ENCODE measurements at regions not wholly inside any gene's neighbourhood (a gene's known extent, or its start where the extent isn't known, plus 50 kb on each side); places are given as distances from the start of the nearest gene placed in this dataset.

DNA sequence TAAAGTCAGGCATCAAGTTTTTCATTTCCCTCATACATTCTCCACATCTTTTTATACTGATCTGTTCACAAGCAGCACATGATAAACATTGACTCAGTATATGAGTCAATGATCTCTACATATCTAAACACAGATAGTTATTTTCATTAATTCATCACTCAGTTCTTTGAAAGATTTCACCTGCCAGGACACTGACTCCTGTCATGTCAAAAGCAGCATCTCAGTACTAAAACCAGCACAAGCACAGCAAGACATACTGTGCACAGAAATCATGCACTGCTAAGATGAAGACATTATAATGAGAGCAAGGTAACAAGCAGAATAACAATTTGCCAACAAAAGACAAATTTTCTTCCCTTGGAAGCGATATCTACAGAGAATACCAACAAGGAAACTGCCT lies 206.1 kb upstream of the COX7C start (continued):
- TF ChIP-seq, protein P1, sequence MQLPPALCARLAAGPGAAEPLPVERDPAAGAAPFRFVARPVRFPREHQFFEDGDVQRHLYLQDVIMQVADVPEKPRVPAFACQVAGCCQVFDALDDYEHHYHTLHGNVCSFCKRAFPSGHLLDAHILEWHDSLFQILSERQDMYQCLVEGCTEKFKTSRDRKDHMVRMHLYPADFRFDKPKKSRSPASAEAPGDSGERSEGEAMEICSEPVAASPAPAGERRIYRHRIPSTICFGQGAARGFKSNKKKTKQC (CRISPR knock-in tag; IDR thresholded peaks at IDR 0.05), result no peak
- TF ChIP-seq ZNF384 (IDR thresholded peaks at IDR 0.05; ENCODE audit: low read depth, low read length) (no peak), NR1H2 (CRISPR knock-in tag; IDR thresholded peaks at IDR 0.05) (no peak), ZNF561 (CRISPR knock-in tag; conservative IDR thresholded peaks at IDR 0.05) (no peak)
- TF ChIP-seq, protein P2, sequence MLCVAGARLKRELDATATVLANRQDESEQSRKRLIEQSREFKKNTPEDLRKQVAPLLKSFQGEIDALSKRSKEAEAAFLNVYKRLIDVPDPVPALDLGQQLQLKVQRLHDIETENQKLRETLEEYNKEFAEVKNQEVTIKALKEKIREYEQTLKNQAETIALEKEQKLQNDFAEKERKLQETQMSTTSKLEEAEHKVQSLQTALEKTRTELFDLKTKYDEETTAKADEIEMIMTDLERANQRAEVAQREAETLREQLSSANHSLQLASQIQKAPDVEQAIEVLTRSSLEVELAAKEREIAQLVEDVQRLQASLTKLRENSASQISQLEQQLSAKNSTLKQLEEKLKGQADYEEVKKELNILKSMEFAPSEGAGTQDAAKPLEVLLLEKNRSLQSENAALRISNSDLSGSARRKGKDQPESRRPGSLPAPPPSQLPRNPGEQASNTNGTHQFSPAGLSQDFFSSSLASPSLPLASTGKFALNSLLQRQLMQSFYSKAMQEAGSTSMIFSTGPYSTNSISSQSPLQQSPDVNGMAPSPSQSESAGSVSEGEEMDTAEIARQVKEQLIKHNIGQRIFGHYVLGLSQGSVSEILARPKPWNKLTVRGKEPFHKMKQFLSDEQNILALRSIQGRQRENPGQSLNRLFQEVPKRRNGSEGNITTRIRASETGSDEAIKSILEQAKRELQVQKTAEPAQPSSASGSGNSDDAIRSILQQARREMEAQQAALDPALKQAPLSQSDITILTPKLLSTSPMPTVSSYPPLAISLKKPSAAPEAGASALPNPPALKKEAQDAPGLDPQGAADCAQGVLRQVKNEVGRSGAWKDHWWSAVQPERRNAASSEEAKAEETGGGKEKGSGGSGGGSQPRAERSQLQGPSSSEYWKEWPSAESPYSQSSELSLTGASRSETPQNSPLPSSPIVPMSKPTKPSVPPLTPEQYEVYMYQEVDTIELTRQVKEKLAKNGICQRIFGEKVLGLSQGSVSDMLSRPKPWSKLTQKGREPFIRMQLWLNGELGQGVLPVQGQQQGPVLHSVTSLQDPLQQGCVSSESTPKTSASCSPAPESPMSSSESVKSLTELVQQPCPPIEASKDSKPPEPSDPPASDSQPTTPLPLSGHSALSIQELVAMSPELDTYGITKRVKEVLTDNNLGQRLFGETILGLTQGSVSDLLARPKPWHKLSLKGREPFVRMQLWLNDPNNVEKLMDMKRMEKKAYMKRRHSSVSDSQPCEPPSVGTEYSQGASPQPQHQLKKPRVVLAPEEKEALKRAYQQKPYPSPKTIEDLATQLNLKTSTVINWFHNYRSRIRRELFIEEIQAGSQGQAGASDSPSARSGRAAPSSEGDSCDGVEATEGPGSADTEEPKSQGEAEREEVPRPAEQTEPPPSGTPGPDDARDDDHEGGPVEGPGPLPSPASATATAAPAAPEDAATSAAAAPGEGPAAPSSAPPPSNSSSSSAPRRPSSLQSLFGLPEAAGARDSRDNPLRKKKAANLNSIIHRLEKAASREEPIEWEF (CRISPR knock-in tag; IDR thresholded peaks at IDR 0.05), result no peak

DNA sequence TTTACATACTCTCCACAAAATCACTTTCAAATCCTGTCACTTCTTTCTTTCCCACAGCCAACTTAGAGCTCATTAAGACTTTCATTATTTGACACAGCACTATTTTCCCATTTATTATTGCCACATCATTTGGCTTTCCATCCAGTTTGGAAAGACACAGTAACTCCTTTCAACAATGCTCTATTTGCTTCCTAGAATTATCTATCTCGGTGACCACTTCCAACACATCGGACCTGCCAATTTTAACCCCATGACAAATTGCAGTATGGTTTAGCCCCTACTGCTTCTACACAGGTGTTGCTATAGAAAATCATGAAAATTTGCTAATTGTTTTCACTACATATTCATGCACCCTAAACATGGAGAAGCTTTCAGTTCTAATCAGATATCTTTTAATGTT lies 190.6 kb upstream of the COX7C start:
- ATAC-seq (no peak), DNase-seq (ENCODE audit: extremely low read depth in 1 of 4, low spot score in 3 of 4) (no peak), FAIRE-seq (no peak)
- Histone ChIP-seq H3K4me3 (no peak overlapping the region), H3K79me2 (ENCODE audit: control insufficient read depth, insufficient read depth, low read length) (no peaks in the 10 kb centered on the region), H3K36me3 (ENCODE audit: control insufficient read depth, insufficient read depth, low read length) (no peaks in the 10 kb centered on the region), H3K9me3 (replicated peaks; ENCODE audit: control insufficient read depth, insufficient read depth, low read depth, low read length) (no peaks in the 10 kb centered on the region; the same call in 1 of the 2 replicates), H3K9ac (ENCODE audit: insufficient read depth in 1 of 2, low read depth in 2 of 2, low read length in 2 of 2) (no peak overlapping the region), H2AFZ (ENCODE audit: low read depth, low read length) (no peak overlapping the region), H3K27me3 (ENCODE audit: control insufficient read depth in 2 of 2, insufficient read depth in 2 of 2, low read length in 2 of 2) (no peaks in the 10 kb centered on the region), H3K4me2 (ENCODE audit: insufficient read depth, low read length) (no peak overlapping the region), H4K20me1 (replicated peaks; ENCODE audit: control insufficient read depth, insufficient read depth, low read length) (no peaks in the 10 kb centered on the region), H3K27ac (ENCODE audit: extremely low read depth, low read depth, low read length) (no peak overlapping the region), H3K4me1 (replicated peaks in 1 of 2; ENCODE audit: control insufficient read depth in 2 of 2, insufficient read depth in 2 of 2, low read length in 2 of 2) (no peaks in the 10 kb centered on the region), H3K9me1 (ENCODE audit: control insufficient read depth, insufficient read depth, low read length) (no peaks in the 10 kb centered on the region)
- no peak for TF ChIP-seq ZNF184 (CRISPR knock-in tag; IDR thresholded peaks at IDR 0.05)
- no peak for TF ChIP-seq PYGO2 (tag; IDR thresholded peaks at IDR 0.05)
- TF ChIP-seq, protein P3, sequence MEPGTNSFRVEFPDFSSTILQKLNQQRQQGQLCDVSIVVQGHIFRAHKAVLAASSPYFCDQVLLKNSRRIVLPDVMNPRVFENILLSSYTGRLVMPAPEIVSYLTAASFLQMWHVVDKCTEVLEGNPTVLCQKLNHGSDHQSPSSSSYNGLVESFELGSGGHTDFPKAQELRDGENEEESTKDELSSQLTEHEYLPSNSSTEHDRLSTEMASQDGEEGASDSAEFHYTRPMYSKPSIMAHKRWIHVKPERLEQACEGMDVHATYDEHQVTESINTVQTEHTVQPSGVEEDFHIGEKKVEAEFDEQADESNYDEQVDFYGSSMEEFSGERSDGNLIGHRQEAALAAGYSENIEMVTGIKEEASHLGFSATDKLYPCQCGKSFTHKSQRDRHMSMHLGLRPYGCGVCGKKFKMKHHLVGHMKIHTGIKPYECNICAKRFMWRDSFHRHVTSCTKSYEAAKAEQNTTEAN (CRISPR knock-in tag; IDR thresholded peaks at IDR 0.05), result no peak
- no peak for TF ChIP-seq HCFC1 (IDR thresholded peaks at IDR 0.05; ENCODE audit: low read depth, low read length)
- no peak for TF ChIP-seq ZNF583 (CRISPR knock-in tag; IDR thresholded peaks at IDR 0.05)
- TF ChIP-seq ZNF24 (IDR thresholded peaks at IDR 0.05), result no peak
- no peak for TF ChIP-seq SREBF1 (IDR thresholded peaks at IDR 0.05; ENCODE audit: borderline replicate concordance, low read depth, low read length)
- intact Hi-C loops (cut with micrococcal nuclease) (no loop called here), in situ Hi-C loops (cut with MboI) (no loop called here)
- ChIA-PET POLR2A (no interaction called here), CTCF (ENCODE audit: low intra/inter-chr PET ratio) (no interaction called here)
- WGBS (ENCODE audit: insufficient coverage, low coverage, missing lambda C conversion rate), result 3% methylated on average over 2 of the region's 2 CpGs
- no TSS peak for BruUV-seq (replicated peaks)
